Endothelial cell of umbilical vein (primary cell): ENCODE measurements at regions not wholly inside any gene's neighbourhood (a gene's known extent, or its start where the extent isn't known, plus 50 kb on each side); places are given as distances from the start of the nearest gene placed in this dataset.

Source experiments
- BruUV-seq: library from RNA; stranded (reverse); fragments of 400-500 nt; replicated peaks from 2 replicates; lab custom pipeline; 2021; lab: Mats Ljungman, UMichigan
- CTCF ChIA-PET: fragments of 300-600, 350-600 bp; sonication (Branson Sonifier 250); formaldehyde crosslinking; loops from one replicate; lab custom pipeline; 2021; ENCODE audit warnings: antibody characterized with exemption, inconsistent platforms; lab: Charles Lee
- POLR2A ChIA-PET: fragments of 300-600, 350-600 bp; sonication (Branson Sonifier 250); formaldehyde crosslinking; loops from one replicate; lab custom pipeline; 2021; ENCODE audit warnings: antibody characterized with exemption, inconsistent platforms; lab: Charles Lee
- DNase-seq: peaks from one replicate; pipeline ENCODE4 v3.0.0-alpha.2; 2011; ENCODE audit warnings: low read depth, low spot score
- FAIRE-seq: peaks from 2 replicates; lab custom pipeline; 2011; peaks lifted over from hg19 to GRCh38; lab: Jason Lieb, UNC
- H2AFZ ChIP-seq: 2 replicates; pipeline ENCODE4 v1.6.0; 2012; ENCODE audit warnings: low read depth, low read length, control low read depth, inconsistent platforms
- H3K27ac ChIP-seq: 2 replicates; pipeline ENCODE4 v1.5.1; 2011; ENCODE audit warnings: low read depth, mild to moderate bottlenecking, control low read depth, low read length, moderate library complexity; ENCODE audit not compliant: insufficient read depth
- H3K27me3 ChIP-seq, 2 experiments: 2 replicates each; pipeline versions ENCODE4 v1.6.0 to v1.6.1; 2011; ENCODE audit warnings: low read length in 2 of 2, mixed read lengths in 1 of 2; ENCODE audit not compliant: control insufficient read depth in 2 of 2, insufficient read depth in 2 of 2
- H3K36me3 ChIP-seq, 2 experiments: 2 replicates in 1 of 2; 3 replicates in 1 of 2; pipeline ENCODE4 v1.5.1; 2011; ENCODE audit warnings: low read length in 2 of 2, mild to moderate bottlenecking in 1 of 2, moderate library complexity in 1 of 2; ENCODE audit not compliant: control insufficient read depth in 2 of 2, insufficient read depth in 2 of 2; ENCODE audit errors: extremely low read depth in 1 of 2
- H3K4me1 ChIP-seq: 3 replicates; pipeline ENCODE4 v1.5.1; 2011; ENCODE audit warnings: mild to moderate bottlenecking, low read length; ENCODE audit not compliant: control insufficient read depth, insufficient read depth; ENCODE audit errors: extremely low read depth
- H3K4me2 ChIP-seq: 2 replicates; pipeline ENCODE4 v1.6.1; 2011; ENCODE audit warnings: low read length, control low read depth, mixed read lengths; ENCODE audit not compliant: insufficient read depth
- H3K4me3 ChIP-seq, 3 experiments: fragments of 200-600 bp in 1 of 3; sonication (generic), shearing (Covaris generic) in 1 of 3; replicated peaks in 1 of 3; 2 replicates each; pipeline ENCODE4 v1.5.1; 2011 to 2016; ENCODE audit warnings: control low read depth in 3 of 3, low read length in 3 of 3, mild to moderate bottlenecking in 2 of 3, inconsistent platforms in 1 of 3, low read depth in 1 of 3, moderate library complexity in 1 of 3; ENCODE audit not compliant: insufficient read depth in 1 of 3
- H3K79me2 ChIP-seq: 2 replicates; pipeline ENCODE4 v1.6.0; 2012; ENCODE audit warnings: low read length, inconsistent platforms; ENCODE audit not compliant: control insufficient read depth, insufficient read depth
- H3K9ac ChIP-seq: replicated peaks from 2 replicates; pipeline ENCODE3; 2011; ENCODE audit warnings: low read length, control low read depth; ENCODE audit not compliant: insufficient read depth; ENCODE audit errors: extremely low read depth
- H3K9me1 ChIP-seq: replicated peaks from 3 replicates; pipeline ENCODE4 v1.6.0; 2011; ENCODE audit warnings: mild to moderate bottlenecking, low read length; ENCODE audit not compliant: control insufficient read depth, insufficient read depth; ENCODE audit errors: extremely low read depth
- H3K9me3 ChIP-seq: replicated peaks from 2 replicates; pipeline ENCODE4 v1.5.1; 2012; ENCODE audit warnings: low read length, inconsistent platforms; ENCODE audit not compliant: control insufficient read depth, insufficient read depth
- H4K20me1 ChIP-seq: replicated peaks from 2 replicates; pipeline ENCODE3; 2011; ENCODE audit warnings: mild to moderate bottlenecking, low read length; ENCODE audit not compliant: control insufficient read depth, insufficient read depth; ENCODE audit errors: extremely low read depth
- EZH2 ChIP-seq: IDR thresholded peaks from 2 replicates; pipeline ENCODE4 v1.6.1; 2012; ENCODE audit warnings: borderline replicate concordance, low read depth, mild to moderate bottlenecking, moderate library complexity, low read length, inconsistent platforms; ENCODE audit not compliant: severe bottlenecking
- FOS ChIP-seq: IDR thresholded peaks from 2 replicates; pipeline ENCODE4 v1.6.1; 2011; ENCODE audit warnings: mild to moderate bottlenecking, low read length, moderate library complexity, borderline replicate concordance; ENCODE audit not compliant: insufficient read depth
- GATA2 ChIP-seq: IDR thresholded peaks from 2 replicates; pipeline ENCODE4 v1.7.0; 2011; ENCODE audit warnings: low read depth, mild to moderate bottlenecking, moderate library complexity, mixed read lengths, low read length; ENCODE audit not compliant: insufficient read length, insufficient read depth
- JUN ChIP-seq: IDR thresholded peaks from 2 replicates; pipeline ENCODE4 v1.6.1; 2011; ENCODE audit warnings: borderline replicate concordance, low read depth; ENCODE audit not compliant: insufficient read length, insufficient read depth
- MYC ChIP-seq: IDR thresholded peaks from one replicate; pipeline ENCODE4 v1.6.1; 2011; ENCODE audit warnings: mild to moderate bottlenecking, low read depth, low read length
- POLR2A ChIP-seq: IDR thresholded peaks from 2 replicates; pipeline ENCODE4 v1.6.1; 2012; ENCODE audit warnings: low read depth, mild to moderate bottlenecking, control low read depth, low read length
- POLR2AphosphoS5 ChIP-seq: IDR thresholded peaks from 2 replicates; pipeline ENCODE4 v1.6.1; 2012; ENCODE audit warnings: low read depth, mild to moderate bottlenecking, control low read depth, low read length, moderate library complexity; ENCODE audit not compliant: insufficient read depth
- dilution Hi-C: fragments of 300-500 bp; cut with MboI; formaldehyde crosslinking; loops from one replicate; pipeline ENCODE4 v1.15.0; 2019; ENCODE audit warnings: low sequenced_read_pairs; ENCODE audit not compliant: extremely low pct_ligation_motif_present
- intact Hi-C: fragments of 100-400 bp; cut with micrococcal nuclease; formaldehyde crosslinking; loops from one replicate; pipeline ENCODE4 v1.10.0; 2022
- TF ChIP-seq, protein P1 (sequence below): IDR thresholded peaks from 2 replicates; pipeline ENCODE4 v1.6.1; 2011; ENCODE audit not compliant: insufficient read depth, insufficient read length
- TF ChIP-seq, protein P2 (sequence below), 2 donors: IDR thresholded peaks; 1 replicate in 1 of 2; 2 replicates in 1 of 2; pipeline ENCODE4 v1.5.1; 2011; ENCODE audit warnings: low read length in 2 of 2, mild to moderate bottlenecking in 2 of 2, moderate library complexity in 2 of 2, control low read depth in 1 of 2, inconsistent platforms in 1 of 2, low read depth in 1 of 2; ENCODE audit not compliant: insufficient read depth in 1 of 2; ENCODE audit errors: extremely low read depth in 1 of 2

GRCh38 chr11:92482492-92483060 is 258.0 kb downstream of the FAT3 start:
- no peaks in the 10 kb centered on the region for H3K9me1 ChIP-seq
- H3K9me3 ChIP-seq = no peaks in the 10 kb centered on the region
- no peak overlapping the region for H3K9ac ChIP-seq
- DNase-seq (no peak), FAIRE-seq (no peak)
- H3K4me2 ChIP-seq = no peak overlapping the region
- intact Hi-C loops = no loop called here
- H3K27ac ChIP-seq = no peak overlapping the region
- H3K4me1 ChIP-seq = no peaks in the 10 kb centered on the region
- no peak for TF ChIP-seq JUN
- no peak for TF ChIP-seq MYC
- no peak for TF ChIP-seq POLR2AphosphoS5
- TF ChIP-seq POLR2A = no peak
- no peak for TF ChIP-seq EZH2
- TF ChIP-seq, protein P1, sequence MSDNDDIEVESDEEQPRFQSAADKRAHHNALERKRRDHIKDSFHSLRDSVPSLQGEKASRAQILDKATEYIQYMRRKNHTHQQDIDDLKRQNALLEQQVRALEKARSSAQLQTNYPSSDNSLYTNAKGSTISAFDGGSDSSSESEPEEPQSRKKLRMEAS = no peak
- no peak for TF ChIP-seq GATA2
- no peak for TF ChIP-seq FOS
- TF ChIP-seq, protein P2, sequence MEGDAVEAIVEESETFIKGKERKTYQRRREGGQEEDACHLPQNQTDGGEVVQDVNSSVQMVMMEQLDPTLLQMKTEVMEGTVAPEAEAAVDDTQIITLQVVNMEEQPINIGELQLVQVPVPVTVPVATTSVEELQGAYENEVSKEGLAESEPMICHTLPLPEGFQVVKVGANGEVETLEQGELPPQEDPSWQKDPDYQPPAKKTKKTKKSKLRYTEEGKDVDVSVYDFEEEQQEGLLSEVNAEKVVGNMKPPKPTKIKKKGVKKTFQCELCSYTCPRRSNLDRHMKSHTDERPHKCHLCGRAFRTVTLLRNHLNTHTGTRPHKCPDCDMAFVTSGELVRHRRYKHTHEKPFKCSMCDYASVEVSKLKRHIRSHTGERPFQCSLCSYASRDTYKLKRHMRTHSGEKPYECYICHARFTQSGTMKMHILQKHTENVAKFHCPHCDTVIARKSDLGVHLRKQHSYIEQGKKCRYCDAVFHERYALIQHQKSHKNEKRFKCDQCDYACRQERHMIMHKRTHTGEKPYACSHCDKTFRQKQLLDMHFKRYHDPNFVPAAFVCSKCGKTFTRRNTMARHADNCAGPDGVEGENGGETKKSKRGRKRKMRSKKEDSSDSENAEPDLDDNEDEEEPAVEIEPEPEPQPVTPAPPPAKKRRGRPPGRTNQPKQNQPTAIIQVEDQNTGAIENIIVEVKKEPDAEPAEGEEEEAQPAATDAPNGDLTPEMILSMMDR (IDR thresholded peaks at IDR 0.05; ENCODE audit: extremely low read depth in 1 of 2, insufficient read depth in 1 of 2, low read depth in 1 of 2, low read length in 2 of 2) = no peak
- no peaks in the 10 kb centered on the region for H3K27me3 ChIP-seq
- H2AFZ ChIP-seq = no peak overlapping the region
- no peak overlapping the region for H3K4me3 ChIP-seq
- POLR2A ChIA-PET = no interaction called here
- no TSS peak for BruUV-seq
- H3K79me2 ChIP-seq = no peaks in the 10 kb centered on the region
- dilution Hi-C loops = no loop called here
- CTCF ChIA-PET = no interaction called here
- no peaks in the 10 kb centered on the region for H3K36me3 ChIP-seq
- H4K20me1 ChIP-seq = no peaks in the 10 kb centered on the region
